Esophagus squamous epithelium (tissue), 5 donors: ENCODE measurements at regions not wholly inside any gene's neighbourhood (a gene's known extent, or its start where the extent isn't known, plus 50 kb on each side); places are given as distances from the start of the nearest gene placed in this dataset.

Experiments used
- DNase-seq: peaks from one replicate; lab custom pipeline; 2025; lab: John Stamatoyannopoulos, UW
- H3K27ac ChIP-seq, 4 donors: fragments of 200-600 bp; sonication (generic); one replicate each; pipeline ENCODE4 v1.5.1; 2016 to 2019; ENCODE audit warnings: mild to moderate bottlenecking in 1 of 4
- H3K27me3 ChIP-seq, 4 donors: fragments of 200-600 bp; sonication (generic); 1 replicate in 3 of 4; 2 replicates in 1 of 4; pipeline versions ENCODE4 v1.5.1 to v1.6.0; 2017 to 2021; ENCODE audit warnings: antibody characterized with exemption in 1 of 4
- H3K36me3 ChIP-seq, 3 donors: fragments of 200-600 bp; sonication (generic); one replicate each; pipeline ENCODE4 v1.5.1; 2016 to 2019
- H3K4me1 ChIP-seq, 3 donors: fragments of 200-600 bp; sonication (generic); one replicate each; pipeline ENCODE4 v1.5.1; 2017 to 2019
- H3K4me3 ChIP-seq, 4 donors: fragments of 200-600 bp; sonication (generic); 1 replicate in 3 of 4; 2 replicates in 1 of 4; pipeline ENCODE4 v1.5.1; 2016 to 2019; ENCODE audit warnings: mild to moderate bottlenecking in 2 of 4, moderate library complexity in 1 of 4
- H3K9me3 ChIP-seq, 3 donors: fragments of 200-600 bp; sonication (generic); one replicate each; pipeline ENCODE4 v1.5.1; 2016 to 2019
- CTCF ChIP-seq, 6 experiments: fragments of 450-650 bp in 4 of 6; fragments of 200-600 bp in 2 of 6; sonication (generic) in 2 of 6; IDR thresholded peaks; one replicate each; pipeline ENCODE4 v1.5.1; 2016 to 2019; ENCODE audit warnings: antibody characterized with exemption in 6 of 6, mild to moderate bottlenecking in 4 of 6, moderate library complexity in 4 of 6
- POLR2A ChIP-seq, 4 donors: fragments of 450-650 bp; IDR thresholded peaks; one replicate each; pipeline ENCODE4 v1.6.1; 2017; ENCODE audit warnings: antibody characterized with exemption in 4 of 4, mild to moderate bottlenecking in 4 of 4, moderate library complexity in 3 of 4
- WGBS, 2 donors: methylation state at CpG; one replicate each; pipeline ENCODE4 v1.1.5; 2018; 5-methylcytosine and 5-hydroxymethylcytosine counted together
- intact Hi-C: fragments of 100-400 bp; cut with DNase I; formaldehyde crosslinking; loops from one replicate; pipeline ENCODE4 v1.15.0; 2022
- donor health status: DM: yes; HTN: yes; CAD: no.

DNA sequence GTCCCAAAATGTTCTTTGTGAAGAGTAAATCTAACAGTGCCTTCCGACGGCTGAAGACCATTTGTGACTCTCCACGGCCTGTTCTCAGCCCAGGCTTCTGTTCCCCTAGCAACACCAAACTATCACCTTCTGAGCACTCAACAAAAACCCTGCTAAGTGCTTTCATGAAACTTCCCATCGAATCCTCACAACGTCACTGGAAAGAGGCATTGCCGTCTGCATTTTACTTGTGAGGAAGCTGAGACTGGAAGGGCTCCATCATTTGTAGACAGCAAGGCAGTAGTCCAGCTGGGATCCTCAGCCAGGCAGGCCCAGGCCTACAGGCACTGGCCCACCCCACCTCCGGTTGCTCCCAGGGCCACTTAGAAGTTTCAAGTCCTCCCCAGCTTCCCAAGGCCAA is 97.8 kb upstream of the POU3F3 start:
- Histone ChIP-seq H3K9me3 (no peaks in the 10 kb centered on the region), H3K27me3 (no peaks in the 10 kb centered on the region), H3K4me3 (no peak overlapping the region), H3K4me1 (no peaks in the 10 kb centered on the region), H3K27ac (no peak overlapping the region), H3K36me3 (no peaks in the 10 kb centered on the region)
- TF ChIP-seq POLR2A (IDR thresholded peaks at IDR 0.05) = no peak
- TF ChIP-seq CTCF (IDR thresholded peaks at IDR 0.05) = no peak
- WGBS, 2 donors = 75 to 87% methylated on average over 6 to 7 of the region's 7 CpGs
- DNase-seq = no peak
- intact Hi-C loops = no loop called here

- H3K36me3 ChIP-seq = no peaks in the 10 kb centered on the region
- intact Hi-C loops = no loop called here
- no peak for DNase-seq
- H3K4me3 ChIP-seq = no peak overlapping the region
- no peaks in the 10 kb centered on the region for H3K4me1 ChIP-seq
- TF ChIP-seq CTCF (IDR thresholded peaks at IDR 0.05) = no peak
- no peak for TF ChIP-seq POLR2A (IDR thresholded peaks at IDR 0.05)
- no peaks in the 10 kb centered on the region for H3K9me3 ChIP-seq
- no peak overlapping the region for H3K27ac ChIP-seq
- no peaks in the 10 kb centered on the region for H3K27me3 ChIP-seq
- 71 to 81% methylated on average over 5 of the region's 5 CpGs for WGBS, 2 donors
These were observed 96.9 kb upstream of the POU3F3 start for GRCh38 chr2:104757056-104757455.

DNA sequence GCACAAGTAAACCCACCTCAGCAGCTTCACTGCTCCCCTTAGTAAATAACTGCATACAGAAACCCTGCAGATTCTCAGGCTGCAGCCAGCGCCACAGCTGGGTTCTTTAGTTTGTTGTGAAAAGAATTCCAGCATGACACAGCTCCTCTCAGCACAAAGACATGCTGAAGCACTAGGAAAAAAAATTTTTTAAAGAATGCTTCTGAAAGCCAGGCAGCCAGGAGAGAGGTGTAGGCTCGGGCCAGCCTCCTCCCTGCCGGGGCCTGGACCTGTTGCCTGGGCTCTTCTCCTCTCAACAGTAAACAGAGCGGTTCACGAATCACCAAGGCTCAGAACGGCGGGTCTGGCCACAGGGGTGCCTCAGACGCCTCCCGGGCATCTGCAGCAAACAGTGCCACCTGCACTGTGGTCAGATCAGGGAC is 95.7 kb upstream of the POU3F3 start:
- Histone ChIP-seq H3K4me1 (no peaks in the 10 kb centered on the region), H3K4me3 (no peak overlapping the region), H3K27me3 (no peaks in the 10 kb centered on the region), H3K9me3 (no peaks in the 10 kb centered on the region), H3K36me3 (no peaks in the 10 kb centered on the region), H3K27ac (no peak overlapping the region)
- intact Hi-C loops = no loop called here
- WGBS, 2 donors = 18 to 21% methylated on average over 6 to 8 of the region's 9 CpGs
- DNase-seq = no peak
- TF ChIP-seq CTCF (IDR thresholded peaks at IDR 0.05) = no peak
- no peak for TF ChIP-seq POLR2A (IDR thresholded peaks at IDR 0.05)

GRCh38 chr2:104762031-104762430 is 91.9 kb upstream of the POU3F3 start:
- H3K4me3 ChIP-seq = no peak overlapping the region
- no peak for DNase-seq
- WGBS, 2 donors = 72 to 78% methylated on average over 8 of the region's 8 CpGs
- H3K36me3 ChIP-seq = no peaks in the 10 kb centered on the region
- H3K4me1 ChIP-seq = no peaks in the 10 kb centered on the region
- intact Hi-C loops = no loop called here
- H3K27me3 ChIP-seq = no peaks in the 10 kb centered on the region
- no peaks in the 10 kb centered on the region for H3K9me3 ChIP-seq
- H3K27ac ChIP-seq = no peak overlapping the region
- TF ChIP-seq CTCF (IDR thresholded peaks at IDR 0.05) = no peak
- no peak for TF ChIP-seq POLR2A (IDR thresholded peaks at IDR 0.05)

DNA sequence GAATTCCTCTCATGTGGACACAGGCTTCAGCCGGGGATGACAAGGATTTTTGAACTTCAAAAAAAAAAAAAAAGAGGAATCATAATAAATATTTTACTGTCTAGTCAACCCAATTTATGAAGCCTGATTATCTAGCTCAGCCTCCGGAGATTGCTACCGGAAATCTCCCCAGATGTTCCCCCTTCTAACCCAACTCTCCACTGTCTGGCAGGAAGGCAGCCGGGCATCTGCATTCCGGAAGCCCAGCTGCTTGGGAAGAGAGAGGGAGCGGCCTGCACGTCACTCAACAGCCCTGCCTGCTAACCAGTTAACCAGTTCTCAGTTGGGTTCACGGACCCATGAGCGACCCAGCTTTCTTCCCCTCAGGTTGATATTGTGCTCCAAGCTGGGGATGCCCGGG is 87.2 kb upstream of the POU3F3 start:
- Histone ChIP-seq H3K4me3 (no peak overlapping the region), H3K9me3 (no peaks in the 10 kb centered on the region), H3K27me3 (no peaks in the 10 kb centered on the region), H3K27ac (no peak overlapping the region), H3K36me3 (no peaks in the 10 kb centered on the region), H3K4me1 (no peaks in the 10 kb centered on the region)
- intact Hi-C loops = no loop called here
- TF ChIP-seq POLR2A (IDR thresholded peaks at IDR 0.05) (no peak), CTCF (IDR thresholded peaks at IDR 0.05) (no peak)
- no peak for DNase-seq
- 56 to 69% methylated on average over 9 to 10 of the region's 10 CpGs for WGBS, 2 donors
